COLO829 (cell line): ENCODE measurements at regions not wholly inside any gene's neighbourhood (a gene's known extent, or its start where the extent isn't known, plus 50 kb on each side); places are given as distances from the start of the nearest gene placed in this dataset.

ENCODE experiments used
- DNase-seq: peaks from one replicate; pipeline ENCODE4 v3.0.0; 2012; ENCODE audit warnings: low spot score

GRCh38 chr3:81045976-81046375 lies 715.5 kb downstream of the GBE1 start:
- no peak for DNase-seq

- DNase-seq: no peak
These were observed 716.2 kb downstream of the GBE1 start for GRCh38 chr3:81045246-81045645.

GRCh38 chr3:81043660-81044199 lies 717.7 kb downstream of the GBE1 start:
- no peak for DNase-seq

GRCh38 chr3:81043009-81043408 lies 718.4 kb downstream of the GBE1 start:
- no peak for DNase-seq

- DNase-seq: no peak
These were observed 720.1 kb downstream of the GBE1 start for GRCh38 chr3:81041331-81041730.

GRCh38 chr3:81040107-81040506 lies 721.3 kb downstream of the GBE1 start:
- no peak for DNase-seq

- no peak for DNase-seq
These were observed 727.8 kb downstream of the GBE1 start for GRCh38 chr3:81033684-81034083.

- no peak for DNase-seq
These were observed 728.3 kb downstream of the GBE1 start for GRCh38 chr3:81033185-81033584.

GRCh38 chr3:81029861-81030260 lies 731.6 kb downstream of the GBE1 start:
- no peak for DNase-seq

GRCh38 chr3:81027344-81027743 lies 734.1 kb downstream of the GBE1 start:
- no peak for DNase-seq

GRCh38 chr3:81024560-81024959 lies 736.9 kb downstream of the GBE1 start:
- DNase-seq: no peak

GRCh38 chr3:81022339-81022738 lies 739.1 kb downstream of the GBE1 start:
- no peak for DNase-seq

GRCh38 chr3:81013360-81013759 lies 748.1 kb downstream of the GBE1 start:
- DNase-seq: no peak

- no peak for DNase-seq
These were observed 755.5 kb downstream of the GBE1 start for GRCh38 chr3:81005992-81006391.

- DNase-seq: no peak
These were observed 757.6 kb downstream of the GBE1 start for GRCh38 chr3:81003817-81004216.

- no peak for DNase-seq
These were observed 758.3 kb downstream of the GBE1 start for GRCh38 chr3:81003008-81003645.

GRCh38 chr3:80999481-80999880 lies 762.0 kb downstream of the GBE1 start:
- DNase-seq: no peak

- no peak for DNase-seq
These were observed 763.4 kb downstream of the GBE1 start for GRCh38 chr3:80998022-80998421.

GRCh38 chr3:80997622-80998021 lies 763.8 kb downstream of the GBE1 start:
- DNase-seq: no peak

GRCh38 chr3:80994767-80995166 lies 766.7 kb downstream of the GBE1 start:
- no peak for DNase-seq

GRCh38 chr3:80994085-80994665 lies 767.3 kb downstream of the GBE1 start:
- no peak for DNase-seq

- DNase-seq: no peak
These were observed 768.1 kb downstream of the GBE1 start for GRCh38 chr3:80993241-80993945.

- DNase-seq: no peak
These were observed 777.7 kb downstream of the GBE1 start for GRCh38 chr3:80983753-80984152.
